ENCODE measurements at regions not wholly inside any gene's neighbourhood (a gene's known extent, or its start where the extent isn't known, plus 50 kb on each side); places are given as distances from the start of the nearest gene placed in this dataset.
"Not testable (repeated sequence)": the region's sequence is repeated elsewhere in the genome, so short reads cannot be mapped to it uniquely, and the experiment has no call there.

DNA sequence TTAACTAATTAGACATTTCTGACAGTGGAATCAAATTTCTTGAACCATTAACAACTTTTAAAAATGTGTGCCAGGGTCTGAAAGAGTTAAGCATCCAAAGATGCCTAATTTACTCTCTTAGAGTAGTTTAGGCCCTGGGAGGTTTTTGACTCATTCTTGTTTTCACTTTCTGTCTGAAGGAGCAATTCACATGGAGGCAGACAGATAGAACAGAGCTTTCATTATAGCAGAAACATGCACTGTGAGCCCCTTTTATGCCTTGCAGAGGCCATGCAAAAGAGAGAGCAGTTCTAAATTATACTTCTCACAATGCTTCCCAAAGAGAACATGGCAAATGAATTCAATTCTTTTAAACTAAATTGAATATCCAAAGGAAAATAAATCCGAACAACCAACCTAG, 554.8 kb downstream of the MFSD1 start:
- H3K36me3 ChIP-seq (ENCODE audit: control insufficient read depth, insufficient read depth, low read length), result no peaks in the 10 kb centered on the region
- no peaks in the 10 kb centered on the region for H3K4me1 ChIP-seq (ENCODE audit: control insufficient read depth, insufficient read depth, low read length)

DNA sequence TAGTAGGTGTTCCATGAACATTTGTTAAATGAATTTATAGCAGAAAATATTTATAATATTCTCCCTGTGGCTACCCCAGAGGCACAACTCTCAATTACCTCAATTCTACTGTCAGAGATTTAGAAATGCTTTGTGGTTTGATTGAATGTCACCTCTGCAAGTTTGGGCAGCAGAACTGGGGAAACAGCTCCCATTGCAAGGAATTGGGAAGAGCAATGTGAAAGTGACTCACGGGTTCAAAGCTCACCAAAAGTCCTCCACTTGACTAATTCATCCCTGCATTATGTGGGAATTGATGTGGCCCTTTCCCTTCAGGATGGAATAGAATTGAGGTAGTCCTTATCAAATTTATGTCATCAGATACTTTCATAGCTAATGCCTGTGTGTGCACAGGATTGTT, 562.7 kb downstream of the MFSD1 start:
- Histone ChIP-seq H3K4me3 (ENCODE audit: low read depth, low read length) (no peak overlapping the region), H3K4me1 (ENCODE audit: control insufficient read depth, insufficient read depth, low read length) (no peaks in the 10 kb centered on the region), H3K36me3 (ENCODE audit: control insufficient read depth, insufficient read depth, low read length) (no peaks in the 10 kb centered on the region), H3K9me3 (ENCODE audit: control insufficient read depth, insufficient read depth, low read length) (no peaks in the 10 kb centered on the region), H3K9ac (ENCODE audit: low read depth, low read length) (no peak overlapping the region), H3K27me3 (ENCODE audit: control insufficient read depth, insufficient read depth, low read length) (no peaks in the 10 kb centered on the region)

More for the DNA sequence above, 554.8 kb downstream of the MFSD1 start:
- Histone ChIP-seq H3K4me3 (ENCODE audit: low read depth, low read length) (no peak overlapping the region), H3K9me3 (ENCODE audit: control insufficient read depth, insufficient read depth, low read length) (no peaks in the 10 kb centered on the region), H3K27me3 (ENCODE audit: control insufficient read depth, insufficient read depth, low read length) (no peaks in the 10 kb centered on the region), H3K9ac (ENCODE audit: low read depth, low read length) (no peak overlapping the region)

DNA sequence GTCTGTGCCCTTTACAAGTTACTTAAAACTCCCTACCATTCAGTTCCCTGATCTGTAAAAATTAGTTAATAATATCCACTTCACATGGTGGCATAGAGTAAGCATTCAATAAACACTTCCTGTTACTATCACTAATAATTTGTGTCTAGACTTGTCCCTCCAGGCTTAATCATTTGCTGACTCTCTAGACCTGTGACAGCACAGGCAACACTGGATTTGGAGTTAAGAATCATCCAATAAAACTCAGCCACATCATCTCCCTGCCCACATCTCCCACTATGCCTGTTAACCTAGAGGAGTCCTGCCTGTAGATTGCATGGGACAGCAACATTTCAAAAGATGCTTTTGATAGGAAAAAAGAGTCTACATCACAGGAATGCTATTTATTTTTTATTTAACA, 564.6 kb downstream of the MFSD1 start:
- H3K9me3 ChIP-seq (ENCODE audit: control insufficient read depth, insufficient read depth, low read length), result no peaks in the 10 kb centered on the region
- H3K27me3 ChIP-seq (ENCODE audit: control insufficient read depth, insufficient read depth, low read length), result no peaks in the 10 kb centered on the region
- H3K4me3 ChIP-seq (ENCODE audit: low read depth, low read length), result no peak overlapping the region
- no peak overlapping the region for H3K9ac ChIP-seq (ENCODE audit: low read depth, low read length)
- no peaks in the 10 kb centered on the region for H3K36me3 ChIP-seq (ENCODE audit: control insufficient read depth, insufficient read depth, low read length)
- no peaks in the 10 kb centered on the region for H3K4me1 ChIP-seq (ENCODE audit: control insufficient read depth, insufficient read depth, low read length)

DNA sequence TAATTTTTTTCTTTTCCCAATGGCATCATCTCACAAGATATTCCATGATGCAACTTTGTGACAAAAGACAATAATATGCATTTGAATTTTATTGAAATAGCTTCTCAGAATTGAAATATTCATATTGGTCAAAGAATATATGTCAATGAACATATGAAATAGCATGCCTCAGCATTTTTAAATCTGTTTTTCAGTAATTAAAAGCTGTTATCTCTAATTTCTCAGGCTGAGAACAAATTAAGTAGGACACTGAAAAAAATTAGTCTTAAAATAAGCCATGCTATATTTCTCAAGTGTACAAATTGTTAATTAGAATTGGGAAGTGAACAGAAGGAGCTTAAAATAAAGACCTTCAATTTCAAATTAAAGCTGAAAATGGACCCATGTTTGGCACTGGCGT, 570.1 kb downstream of the MFSD1 start:
- Histone ChIP-seq H3K9me3 (ENCODE audit: control insufficient read depth, insufficient read depth, low read length) (no peaks in the 10 kb centered on the region), H3K4me1 (ENCODE audit: control insufficient read depth, insufficient read depth, low read length) (no peaks in the 10 kb centered on the region), H3K4me3 (ENCODE audit: low read depth, low read length) (no peak overlapping the region), H3K36me3 (ENCODE audit: control insufficient read depth, insufficient read depth, low read length) (no peaks in the 10 kb centered on the region), H3K9ac (ENCODE audit: low read depth, low read length) (no peak overlapping the region), H3K27me3 (ENCODE audit: control insufficient read depth, insufficient read depth, low read length) (no peaks in the 10 kb centered on the region)

DNA sequence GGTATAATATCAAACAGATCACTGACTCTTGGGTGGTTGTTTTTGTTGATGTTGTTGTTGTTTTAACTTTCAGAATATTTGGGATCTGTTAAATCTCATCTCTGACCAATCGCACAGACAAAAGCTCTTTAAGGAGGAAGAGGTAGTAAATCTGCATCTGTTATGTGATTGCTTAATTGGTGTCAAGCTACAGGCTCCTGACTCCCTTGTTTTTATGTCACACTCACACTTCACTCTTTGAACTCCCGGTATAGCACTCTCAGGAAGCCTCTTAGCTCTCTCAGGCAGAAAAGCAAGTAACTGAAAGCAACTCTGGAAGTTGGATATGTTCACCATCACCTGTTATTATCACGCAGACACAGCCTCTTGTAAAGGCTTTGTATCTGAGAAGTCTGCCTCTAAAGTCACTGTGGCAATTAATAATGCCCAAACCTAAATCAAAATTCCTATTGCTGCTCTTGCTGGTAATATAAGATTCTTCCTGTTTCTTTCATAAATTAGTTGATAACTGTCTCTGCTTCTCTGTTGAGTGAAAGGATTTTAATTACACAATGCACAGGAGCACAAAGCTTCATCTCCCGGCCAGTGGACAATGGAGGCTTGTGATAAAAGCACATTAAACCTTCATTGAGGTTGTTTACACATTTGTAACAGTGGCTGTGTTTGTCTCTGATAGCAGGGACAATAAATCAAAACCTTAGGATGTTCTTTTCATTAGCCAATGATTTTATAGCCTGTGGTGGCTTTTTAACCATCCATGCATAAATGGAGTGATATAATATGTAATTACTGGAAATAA, 576.7 kb downstream of the MFSD1 start:
- no peaks in the 10 kb centered on the region for H3K36me3 ChIP-seq (ENCODE audit: control insufficient read depth, insufficient read depth, low read length)
- no peaks in the 10 kb centered on the region for H3K4me1 ChIP-seq (ENCODE audit: control insufficient read depth, insufficient read depth, low read length)
- no peaks in the 10 kb centered on the region for H3K9me3 ChIP-seq (ENCODE audit: control insufficient read depth, insufficient read depth, low read length)
- H3K9ac ChIP-seq (ENCODE audit: low read depth, low read length), result no peak overlapping the region
- no peaks in the 10 kb centered on the region for H3K27me3 ChIP-seq (ENCODE audit: control insufficient read depth, insufficient read depth, low read length)
- H3K4me3 ChIP-seq (ENCODE audit: low read depth, low read length), result no peak overlapping the region

DNA sequence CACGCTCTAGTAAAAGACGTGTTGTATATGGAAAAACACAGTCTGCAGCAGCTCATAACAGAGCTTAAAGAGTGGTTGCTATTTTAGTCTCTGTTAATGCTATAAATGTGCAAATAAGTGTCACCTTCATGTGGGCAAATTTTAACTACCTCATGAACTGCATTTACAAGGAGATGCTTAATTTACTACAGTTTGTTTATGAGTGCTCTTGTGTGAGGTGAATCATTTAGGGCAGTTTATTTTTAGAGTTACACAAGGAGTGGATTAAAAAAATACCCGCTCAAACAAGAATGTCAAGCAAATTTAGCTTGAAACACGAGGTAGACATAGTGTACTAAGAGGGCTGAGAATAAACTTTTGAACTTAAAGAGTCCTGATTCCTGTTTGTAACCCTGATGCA, 579.0 kb downstream of the MFSD1 start:
- H3K9me3 ChIP-seq (ENCODE audit: control insufficient read depth, insufficient read depth, low read length), result no peaks in the 10 kb centered on the region
- H3K9ac ChIP-seq (ENCODE audit: low read depth, low read length), result no peak overlapping the region
- H3K4me1 ChIP-seq (ENCODE audit: control insufficient read depth, insufficient read depth, low read length), result no peaks in the 10 kb centered on the region
- H3K27me3 ChIP-seq (ENCODE audit: control insufficient read depth, insufficient read depth, low read length), result no peaks in the 10 kb centered on the region
- no peaks in the 10 kb centered on the region for H3K36me3 ChIP-seq (ENCODE audit: control insufficient read depth, insufficient read depth, low read length)
- H3K4me3 ChIP-seq (ENCODE audit: low read depth, low read length), result no peak overlapping the region

DNA sequence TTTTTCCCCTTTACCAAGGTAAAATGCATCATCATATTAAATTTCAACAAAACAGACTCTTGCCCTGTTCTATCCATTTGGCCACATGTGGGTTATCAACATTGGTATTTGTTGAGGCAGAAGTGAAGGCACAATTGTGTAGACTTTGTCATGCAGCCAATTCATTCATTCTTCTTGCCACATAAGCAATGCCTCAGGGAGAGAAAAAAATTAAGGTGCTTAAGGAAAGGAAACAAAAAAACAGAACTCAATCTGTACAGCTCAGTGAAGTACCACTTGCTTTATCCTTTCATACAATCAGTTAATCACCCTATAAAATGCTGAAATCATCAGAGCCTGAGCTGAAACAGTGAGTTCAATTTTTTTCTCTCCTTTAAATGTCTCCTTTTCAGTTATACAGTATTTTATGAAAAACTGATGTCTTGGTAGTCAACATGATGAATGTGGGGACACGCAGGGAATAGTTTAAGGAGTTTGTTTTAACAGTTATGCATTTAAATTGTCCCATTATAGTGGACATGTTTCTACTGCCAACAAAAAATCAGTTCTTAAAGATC, 588.9 kb downstream of the MFSD1 start:
- Histone ChIP-seq H3K27me3 (ENCODE audit: control insufficient read depth, insufficient read depth, low read length) (no peaks in the 10 kb centered on the region), H3K4me1 (ENCODE audit: control insufficient read depth, insufficient read depth, low read length) (no peaks in the 10 kb centered on the region), H3K9me3 (ENCODE audit: control insufficient read depth, insufficient read depth, low read length) (no peaks in the 10 kb centered on the region), H3K4me3 (ENCODE audit: low read depth, low read length) (no peak overlapping the region), H3K36me3 (ENCODE audit: control insufficient read depth, insufficient read depth, low read length) (no peaks in the 10 kb centered on the region), H3K9ac (ENCODE audit: low read depth, low read length) (no peak overlapping the region)

DNA sequence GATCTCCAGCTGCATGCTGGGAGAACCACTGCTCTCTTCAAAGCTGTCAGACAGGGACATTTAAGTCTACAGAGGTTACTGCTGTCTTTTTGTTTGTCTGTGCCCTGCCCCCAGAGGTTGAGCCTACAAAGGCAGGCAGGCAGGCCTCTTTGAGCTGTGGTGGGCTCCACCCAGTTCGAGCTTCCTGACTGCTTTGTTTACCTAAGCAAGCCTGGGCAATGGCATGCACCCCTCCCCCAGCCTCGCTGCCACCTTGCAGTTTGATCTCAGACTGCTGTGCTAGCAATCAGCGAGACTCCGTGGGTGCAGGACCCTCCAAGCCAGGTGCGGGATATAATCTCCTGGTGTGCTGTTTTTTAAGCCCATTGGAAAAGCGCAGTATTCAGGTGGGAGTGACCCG, 591.0 kb upstream of the IL12A start:
- H3K36me3 ChIP-seq (ENCODE audit: control insufficient read depth, insufficient read depth, low read length); H3K4me3 ChIP-seq (ENCODE audit: low read depth, low read length); H3K4me1 ChIP-seq (ENCODE audit: control insufficient read depth, insufficient read depth, low read length); H3K9me3 ChIP-seq (ENCODE audit: control insufficient read depth, insufficient read depth, low read length); H3K27me3 ChIP-seq (ENCODE audit: control insufficient read depth, insufficient read depth, low read length); H3K9ac ChIP-seq (ENCODE audit: low read depth, low read length): not testable (repeated sequence)

DNA sequence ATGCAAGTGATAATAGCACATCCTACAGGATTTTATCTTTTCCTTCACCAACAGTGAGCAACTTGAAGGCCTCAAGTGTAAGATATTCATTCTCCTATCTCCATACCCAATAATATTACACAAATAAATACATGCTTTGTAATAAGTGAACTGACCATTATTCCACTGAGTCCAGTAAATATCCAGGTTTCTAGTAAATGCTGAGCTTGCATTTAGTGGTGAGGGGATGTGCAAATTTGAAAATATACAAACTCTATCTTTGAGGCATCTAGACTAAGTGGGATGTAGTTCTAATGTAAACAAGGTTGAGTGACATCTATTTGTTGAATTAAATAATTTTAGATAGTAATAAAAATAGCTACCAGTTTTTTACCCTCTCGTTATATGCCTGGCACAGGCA, 587.6 kb upstream of the IL12A start:
- H3K27me3 ChIP-seq (ENCODE audit: control insufficient read depth, insufficient read depth, low read length), result no peaks in the 10 kb centered on the region
- no peaks in the 10 kb centered on the region for H3K36me3 ChIP-seq (ENCODE audit: control insufficient read depth, insufficient read depth, low read length)
- no peaks in the 10 kb centered on the region for H3K9me3 ChIP-seq (ENCODE audit: control insufficient read depth, insufficient read depth, low read length)
- no peak overlapping the region for H3K4me3 ChIP-seq (ENCODE audit: low read depth, low read length)
- no peaks in the 10 kb centered on the region for H3K4me1 ChIP-seq (ENCODE audit: control insufficient read depth, insufficient read depth, low read length)
- no peak overlapping the region for H3K9ac ChIP-seq (ENCODE audit: low read depth, low read length)

DNA sequence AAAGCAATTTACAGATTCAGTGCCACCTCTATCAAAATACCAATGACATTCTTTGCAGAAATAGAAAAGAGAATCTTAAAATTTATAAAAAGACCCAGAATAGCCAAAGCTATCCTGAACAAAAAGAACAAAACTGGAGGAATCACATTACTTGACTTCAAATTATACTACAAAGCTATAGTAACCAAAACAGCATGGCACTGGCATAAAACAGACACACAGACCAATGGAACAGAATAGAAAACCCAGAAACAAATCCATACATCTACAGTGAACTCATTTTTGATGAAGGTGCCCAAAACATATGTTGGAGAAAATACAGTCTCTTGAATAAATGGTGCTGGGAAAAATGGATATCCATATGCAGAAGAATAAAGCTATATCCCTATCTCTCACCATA, 578.9 kb upstream of the IL12A start:
- not testable (repeated sequence) for H3K9ac ChIP-seq (ENCODE audit: low read depth, low read length); H3K36me3 ChIP-seq (ENCODE audit: control insufficient read depth, insufficient read depth, low read length); H3K9me3 ChIP-seq (ENCODE audit: control insufficient read depth, insufficient read depth, low read length); H3K4me1 ChIP-seq (ENCODE audit: control insufficient read depth, insufficient read depth, low read length); H3K4me3 ChIP-seq (ENCODE audit: low read depth, low read length); H3K27me3 ChIP-seq (ENCODE audit: control insufficient read depth, insufficient read depth, low read length)

DNA sequence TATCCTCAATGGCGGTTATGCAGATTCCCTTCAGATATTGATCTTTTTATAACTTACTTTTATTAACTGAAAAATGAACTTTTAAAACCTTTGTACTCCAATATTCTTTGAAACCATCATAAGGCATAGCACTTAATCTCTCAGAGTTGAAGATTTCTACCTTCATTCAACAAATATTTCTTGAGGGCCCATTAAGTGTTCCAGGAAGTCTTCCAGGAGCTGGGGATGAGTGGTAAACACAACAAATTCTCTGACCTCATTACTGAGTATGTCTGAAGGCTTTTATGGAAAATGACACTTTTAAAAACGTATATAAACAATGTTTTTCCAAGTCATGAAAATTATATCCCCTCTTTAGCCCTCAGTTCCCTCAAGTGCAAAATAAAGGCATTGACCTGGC, 575.3 kb upstream of the IL12A start:
- Histone ChIP-seq H3K9ac (ENCODE audit: low read depth, low read length) (no peak overlapping the region), H3K36me3 (ENCODE audit: control insufficient read depth, insufficient read depth, low read length) (no peaks in the 10 kb centered on the region), H3K27me3 (ENCODE audit: control insufficient read depth, insufficient read depth, low read length) (no peaks in the 10 kb centered on the region), H3K9me3 (ENCODE audit: control insufficient read depth, insufficient read depth, low read length) (no peaks in the 10 kb centered on the region), H3K4me3 (ENCODE audit: low read depth, low read length) (no peak overlapping the region), H3K4me1 (ENCODE audit: control insufficient read depth, insufficient read depth, low read length) (no peaks in the 10 kb centered on the region)

DNA sequence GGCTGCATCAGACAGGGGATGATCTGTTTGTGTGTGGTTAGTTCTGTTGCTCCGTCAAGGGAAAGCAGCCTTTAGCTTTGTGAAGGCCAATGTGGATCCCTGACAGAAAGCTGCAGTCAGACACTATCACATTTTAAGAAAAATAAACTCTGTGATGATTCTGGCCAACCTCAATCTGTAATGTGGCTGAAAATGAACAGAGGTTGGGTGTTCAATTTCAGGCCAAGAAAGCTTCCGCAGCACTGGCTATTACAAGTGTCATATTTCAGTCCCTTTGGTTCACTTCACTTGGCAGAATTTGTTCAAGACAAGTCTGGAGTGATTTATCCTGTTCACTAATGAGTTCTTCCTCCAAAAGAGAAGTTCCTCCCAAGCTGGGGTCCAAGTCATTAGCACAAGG, 571.8 kb upstream of the IL12A start:
- Histone ChIP-seq H3K9ac (ENCODE audit: low read depth, low read length) (no peak overlapping the region), H3K9me3 (ENCODE audit: control insufficient read depth, insufficient read depth, low read length) (no peaks in the 10 kb centered on the region), H3K27me3 (ENCODE audit: control insufficient read depth, insufficient read depth, low read length) (no peaks in the 10 kb centered on the region), H3K4me3 (ENCODE audit: low read depth, low read length) (no peak overlapping the region), H3K4me1 (ENCODE audit: control insufficient read depth, insufficient read depth, low read length) (no peaks in the 10 kb centered on the region), H3K36me3 (ENCODE audit: control insufficient read depth, insufficient read depth, low read length) (no peaks in the 10 kb centered on the region)
